ENCODE measurements at regions not wholly inside any gene's neighbourhood (a gene's known extent, or its start where the extent isn't known, plus 50 kb on each side); places are given as distances from the start of the nearest gene placed in this dataset.

DNA sequence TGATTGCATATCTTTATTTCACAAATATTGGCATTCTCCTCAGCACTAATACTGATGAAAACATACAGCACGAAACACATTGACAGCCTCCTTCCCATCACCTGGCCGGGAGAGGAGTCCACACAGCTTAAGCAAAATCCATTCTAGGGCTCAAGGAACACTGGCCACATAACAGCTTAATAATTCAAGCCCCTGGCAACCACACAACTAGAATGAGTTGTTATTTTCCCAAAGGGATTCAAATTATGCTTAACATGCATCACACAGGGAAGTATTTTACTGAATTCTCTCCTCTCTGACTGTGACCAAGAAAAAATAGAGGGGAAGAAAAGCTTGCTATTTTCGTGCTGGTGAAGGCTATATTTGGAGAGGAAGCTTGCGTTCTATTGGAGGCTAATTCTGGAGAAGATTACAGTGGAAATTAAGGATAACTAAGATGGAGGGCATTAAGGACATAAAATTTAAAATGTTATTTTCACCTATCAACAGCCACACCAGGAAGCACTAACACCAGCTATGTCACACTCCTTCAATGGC is 198.5 kb downstream of the ADGRG6 start:
- Histone ChIP-seq H3K36me3 (no peaks in the 10 kb centered on the region), H3K27ac (no peak overlapping the region), H3K9me3 (peaks cover 0 to 21% (median 7%) of the 10 kb centered on the region in 4 donors), H3K4me1 (no peaks in the 10 kb centered on the region), H3K27me3 (no peaks in the 10 kb centered on the region), H3K4me3 (no peak overlapping the region)
- 59 to 64% methylated on average over 4 of the region's 4 CpGs for WGBS, 2 donors
- no peak for DNase-seq
- no peak for ATAC-seq (ENCODE audit: low FRiP score in 2 of 2)
- TF ChIP-seq EP300 (IDR thresholded peaks at IDR 0.05) (no peak), POLR2A (IDR thresholded peaks at IDR 0.05) (no peak)

GRCh38 chr6:142501795-142502194 is 200.0 kb downstream of the ADGRG6 start:
- H3K36me3 ChIP-seq: no peaks in the 10 kb centered on the region
- WGBS, 2 donors: 94 to 99% methylated on average over 3 of the region's 3 CpGs
- no peak overlapping the region for H3K4me3 ChIP-seq
- TF ChIP-seq EP300 (IDR thresholded peaks at IDR 0.05) (no peak), POLR2AphosphoS5 (IDR thresholded peaks at IDR 0.05) (no peak), POLR2A (IDR thresholded peaks at IDR 0.05) (no peak)
- TF ChIP-seq, protein P1, sequence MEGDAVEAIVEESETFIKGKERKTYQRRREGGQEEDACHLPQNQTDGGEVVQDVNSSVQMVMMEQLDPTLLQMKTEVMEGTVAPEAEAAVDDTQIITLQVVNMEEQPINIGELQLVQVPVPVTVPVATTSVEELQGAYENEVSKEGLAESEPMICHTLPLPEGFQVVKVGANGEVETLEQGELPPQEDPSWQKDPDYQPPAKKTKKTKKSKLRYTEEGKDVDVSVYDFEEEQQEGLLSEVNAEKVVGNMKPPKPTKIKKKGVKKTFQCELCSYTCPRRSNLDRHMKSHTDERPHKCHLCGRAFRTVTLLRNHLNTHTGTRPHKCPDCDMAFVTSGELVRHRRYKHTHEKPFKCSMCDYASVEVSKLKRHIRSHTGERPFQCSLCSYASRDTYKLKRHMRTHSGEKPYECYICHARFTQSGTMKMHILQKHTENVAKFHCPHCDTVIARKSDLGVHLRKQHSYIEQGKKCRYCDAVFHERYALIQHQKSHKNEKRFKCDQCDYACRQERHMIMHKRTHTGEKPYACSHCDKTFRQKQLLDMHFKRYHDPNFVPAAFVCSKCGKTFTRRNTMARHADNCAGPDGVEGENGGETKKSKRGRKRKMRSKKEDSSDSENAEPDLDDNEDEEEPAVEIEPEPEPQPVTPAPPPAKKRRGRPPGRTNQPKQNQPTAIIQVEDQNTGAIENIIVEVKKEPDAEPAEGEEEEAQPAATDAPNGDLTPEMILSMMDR (IDR thresholded peaks at IDR 0.05): no peak
- H3K27me3 ChIP-seq: no peaks in the 10 kb centered on the region
- no peaks in the 10 kb centered on the region for H3K4me1 ChIP-seq
- no peak for DNase-seq
- H3K9me3 ChIP-seq: peaks cover 0 to 21% (median 7%) of the 10 kb centered on the region in 4 donors
- ATAC-seq (ENCODE audit: low FRiP score in 2 of 2): no peak
- H3K27ac ChIP-seq: no peak overlapping the region

DNA sequence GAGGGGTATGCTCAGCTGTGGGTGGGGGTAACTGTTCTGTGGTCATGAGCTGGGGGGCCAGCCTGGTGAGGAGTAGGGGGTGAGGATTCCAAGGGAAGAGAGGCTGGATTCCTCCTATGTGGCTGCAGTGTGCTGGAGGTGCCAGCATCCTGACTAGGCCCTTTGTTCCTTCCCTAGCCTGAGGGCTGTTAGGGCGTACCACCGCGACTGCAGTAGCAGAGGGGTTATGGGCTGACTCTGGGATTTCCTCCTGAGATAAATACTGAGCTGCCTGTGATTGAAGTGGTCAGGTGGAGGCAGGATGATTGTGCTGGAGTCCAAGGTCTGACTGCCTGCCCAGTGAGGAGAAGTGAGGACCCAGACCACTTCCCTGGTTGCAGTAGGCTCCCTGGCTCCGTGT is 205.3 kb downstream of the ADGRG6 start:
- Histone ChIP-seq H3K36me3 (no peaks in the 10 kb centered on the region), H3K27ac (no peak overlapping the region), H3K4me3 (no peak overlapping the region), H3K27me3 (no peaks in the 10 kb centered on the region), H3K9me3 (peaks cover 0 to 17% (median 5%) of the 10 kb centered on the region in 4 donors), H3K4me1 (no peaks in the 10 kb centered on the region)
- no peak for DNase-seq
- WGBS, 2 donors: 88 to 96% methylated on average over 4 of the region's 4 CpGs
- TF ChIP-seq EP300 (IDR thresholded peaks at IDR 0.05) (no peak), POLR2AphosphoS5 (IDR thresholded peaks at IDR 0.05) (no peak), POLR2A (IDR thresholded peaks at IDR 0.05) (no peak)
- TF ChIP-seq, protein P1 (IDR thresholded peaks at IDR 0.05): no peak
- ATAC-seq (ENCODE audit: low FRiP score in 2 of 2): peak in 1 of 2 donors; percentile 43

DNA sequence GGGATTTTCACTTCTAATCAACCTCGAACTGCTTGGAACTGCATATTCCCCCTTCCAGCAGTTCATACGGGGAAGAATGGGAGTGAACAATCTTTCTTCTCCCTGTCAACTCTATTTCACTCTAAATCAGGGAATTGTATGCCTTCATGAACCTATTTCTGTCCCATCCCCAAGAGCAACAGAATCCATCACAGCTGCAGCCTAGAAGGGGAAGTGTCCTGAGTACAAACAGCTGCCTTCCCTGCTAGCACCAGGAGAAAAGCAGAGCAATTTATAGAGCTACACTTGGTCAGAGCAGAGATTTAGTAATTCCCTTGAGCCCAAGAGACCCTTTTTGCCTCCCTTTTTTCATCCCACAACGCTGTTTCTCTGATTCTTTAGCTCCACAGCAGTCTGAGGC is 208.4 kb downstream of the ADGRG6 start:
- no peaks in the 10 kb centered on the region for H3K9me3 ChIP-seq
- DNase-seq: no peak
- no peaks in the 10 kb centered on the region for H3K36me3 ChIP-seq
- H3K27me3 ChIP-seq: no peaks in the 10 kb centered on the region
- no peak overlapping the region for H3K4me3 ChIP-seq
- no peaks in the 10 kb centered on the region for H3K4me1 ChIP-seq
- no peak overlapping the region for H3K27ac ChIP-seq
- TF ChIP-seq POLR2AphosphoS5 (IDR thresholded peaks at IDR 0.05) (no peak), POLR2A (IDR thresholded peaks at IDR 0.05) (no peak), EP300 (IDR thresholded peaks at IDR 0.05) (no peak)
- TF ChIP-seq, protein P1 (IDR thresholded peaks at IDR 0.05): no peak
- ATAC-seq (ENCODE audit: low FRiP score in 2 of 2): no peak
- WGBS, 2 donors: 63 to 65% methylated on average over 3 of the region's 3 CpGs

DNA sequence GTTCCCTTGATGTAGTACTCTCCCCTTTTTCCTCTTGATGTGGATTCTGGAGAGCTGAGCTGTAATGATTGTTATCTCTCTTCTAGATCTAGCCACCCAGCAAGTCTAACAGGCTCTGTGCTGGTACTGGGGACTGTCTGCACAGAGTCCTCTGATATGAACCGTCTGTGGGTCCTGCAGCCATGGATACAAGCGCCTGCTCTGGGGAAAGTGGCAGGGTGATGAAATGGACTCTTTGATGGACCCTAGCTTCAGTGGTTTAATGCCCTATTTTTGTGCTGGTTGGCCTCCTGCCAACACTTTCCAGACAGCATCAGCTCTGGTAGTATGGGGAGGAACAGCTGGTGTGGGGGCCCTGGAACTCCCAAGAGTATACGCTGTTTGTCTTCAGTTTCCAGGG is 216.3 kb downstream of the ADGRG6 start:
- whole genome bisulfite sequencing, 2 donors: 17 to 60% methylated on average over 2 to 3 of the region's 3 CpGs
- Histone ChIP-seq H3K27ac (no peak overlapping the region), H3K4me3 (no peak overlapping the region), H3K4me1 (peaks cover 0 to 5% (median 0%) of the 10 kb centered on the region in 4 donors), H3K27me3 (no peaks in the 10 kb centered on the region), H3K36me3 (no peaks in the 10 kb centered on the region), H3K9me3 (no peaks in the 10 kb centered on the region)
- no peak for ATAC-seq (ENCODE audit: low FRiP score in 2 of 2)
- TF ChIP-seq POLR2A (IDR thresholded peaks at IDR 0.05) (no peak), EP300 (IDR thresholded peaks at IDR 0.05) (no peak), POLR2AphosphoS5 (IDR thresholded peaks at IDR 0.05) (no peak)
- TF ChIP-seq, protein P1 (IDR thresholded peaks at IDR 0.05): no peak
- DNase-seq: no peak
